Tibial nerve (tissue), 4 donors: ENCODE measurements at regions not wholly inside any gene's neighbourhood (a gene's known extent, or its start where the extent isn't known, plus 50 kb on each side); places are given as distances from the start of the nearest gene placed in this dataset.

Experiments used
- CTCF ChIP-seq, 5 experiments: fragments of 200-600 bp in 3 of 5; fragments of 450-650 bp in 2 of 5; sonication (generic) in 3 of 5; IDR thresholded peaks; one replicate each; pipeline ENCODE4 v1.5.1; 2016 to 2019; ENCODE audit warnings: antibody characterized with exemption in 5 of 5, mild to moderate bottlenecking in 3 of 5, moderate library complexity in 2 of 5
- EP300 ChIP-seq, 2 donors: sonication (generic); formaldehyde crosslinking; IDR thresholded peaks; one replicate each; pipeline ENCODE4 v1.6.1; 2017; ENCODE audit warnings: antibody characterized with exemption in 2 of 2, mild to moderate bottlenecking in 1 of 2
- POLR2A ChIP-seq, 2 donors: fragments of 450-650 bp; IDR thresholded peaks; one replicate each; pipeline ENCODE4 v1.6.1; 2017; ENCODE audit warnings: antibody characterized with exemption in 2 of 2, mild to moderate bottlenecking in 2 of 2, moderate library complexity in 2 of 2

- no peak for TF ChIP-seq EP300 (IDR thresholded peaks at IDR 0.05)
- TF ChIP-seq POLR2A (IDR thresholded peaks at IDR 0.05), result no peak
- no peak for TF ChIP-seq CTCF (IDR thresholded peaks at IDR 0.05)
Observed at GRCh38 chr1:87236585-87236984, 92.1 kb upstream of the LMO4 start.
